ENCODE measurements at regions not wholly inside any gene's neighbourhood (a gene's known extent, or its start where the extent isn't known, plus 50 kb on each side); places are given as distances from the start of the nearest gene placed in this dataset.
"Not testable (repeated sequence)": the region's sequence is repeated elsewhere in the genome, so short reads cannot be mapped to it uniquely, and the experiment has no call there.

- no peak for DNase-seq
These were observed 503.6 kb downstream of the TMEM121 start for GRCh38 chr14:106029959-106030358.

- no peak for DNase-seq
These were observed 511.0 kb downstream of the TMEM121 start for GRCh38 chr14:106037380-106037779.

GRCh38 chr14:106038263-106038662, 511.9 kb downstream of the TMEM121 start:
- no peak for DNase-seq

GRCh38 chr14:106039400-106039799, 513.0 kb downstream of the TMEM121 start:
- no peak for DNase-seq

- DNase-seq = no peak
These were observed 518.1 kb downstream of the TMEM121 start for GRCh38 chr14:106044515-106044914.

GRCh38 chr14:106044949-106045596, 518.7 kb downstream of the TMEM121 start:
- no peak for DNase-seq

- no peak for DNase-seq
These were observed 525.4 kb downstream of the TMEM121 start for GRCh38 chr14:106051796-106052195.

- DNase-seq = no peak
These were observed 528.9 kb downstream of the TMEM121 start for GRCh38 chr14:106055289-106055688.

GRCh38 chr14:106058342-106058741, 532.0 kb downstream of the TMEM121 start:
- DNase-seq = no peak

GRCh38 chr14:106060276-106060975, 534.0 kb downstream of the TMEM121 start:
- no peak for DNase-seq

GRCh38 chr14:106061877-106062500, 535.6 kb downstream of the TMEM121 start:
- not testable (repeated sequence) for DNase-seq

- no peak for DNase-seq
These were observed 536.3 kb downstream of the TMEM121 start for GRCh38 chr14:106062502-106063272.

- DNase-seq = no peak
These were observed 541.6 kb downstream of the TMEM121 start for GRCh38 chr14:106067935-106068334.

GRCh38 chr14:106069804-106070625, 543.6 kb downstream of the TMEM121 start:
- DNase-seq = no peak

GRCh38 chr14:106080922-106081321, 554.5 kb downstream of the TMEM121 start:
- DNase-seq = no peak

GRCh38 chr14:106081721-106082120, 555.3 kb downstream of the TMEM121 start:
- DNase-seq = not testable (repeated sequence)

- DNase-seq = no peak
These were observed 556.7 kb downstream of the TMEM121 start for GRCh38 chr14:106083082-106083481.

GRCh38 chr14:106087837-106088236, 561.5 kb downstream of the TMEM121 start:
- DNase-seq = no peak

- DNase-seq = not testable (repeated sequence)
These were observed 562.5 kb downstream of the TMEM121 start for GRCh38 chr14:106088860-106089259.

- DNase-seq = no peak
These were observed 568.3 kb downstream of the TMEM121 start for GRCh38 chr14:106094654-106095189.

GRCh38 chr14:106107703-106108102, 581.3 kb downstream of the TMEM121 start:
- no peak for DNase-seq

GRCh38 chr14:106109337-106109736, 583.0 kb downstream of the TMEM121 start:
- DNase-seq = no peak
